ENCODE measurements at regions not wholly inside any gene's neighbourhood (a gene's known extent, or its start where the extent isn't known, plus 50 kb on each side); places are given as distances from the start of the nearest gene placed in this dataset.

- TF ChIP-seq CTCF (IDR thresholded peaks at IDR 0.05), result no peak
- no peak for TF ChIP-seq POLR2A (IDR thresholded peaks at IDR 0.05)
- TF ChIP-seq POLR2AphosphoS5 (IDR thresholded peaks at IDR 0.05), result no peak
Observed at GRCh38 chr5:14983666-14984441, 112.3 kb upstream of the ANKH start.
